NB4 (cell line): ENCODE measurements at regions not wholly inside any gene's neighbourhood (a gene's known extent, or its start where the extent isn't known, plus 50 kb on each side); places are given as distances from the start of the nearest gene placed in this dataset.

ENCODE experiments used
- DNase-seq: peaks from one replicate; pipeline ENCODE4 v3.0.0; 2010; ENCODE audit warnings: low read depth
- H3K4me3 ChIP-seq: one replicate; pipeline ENCODE4 v1.5.1; 2011; ENCODE audit warnings: mild to moderate bottlenecking, low read depth, low read length, moderate library complexity
- CTCF ChIP-seq: IDR thresholded peaks from one replicate; pipeline ENCODE4 v1.5.1; 2012; ENCODE audit warnings: low read depth, low read length
- MYC ChIP-seq: IDR thresholded peaks from 2 replicates; pipeline ENCODE4 v1.6.1; 2011; ENCODE audit warnings: low read depth, low read length
- POLR2A ChIP-seq: IDR thresholded peaks from 2 replicates; pipeline ENCODE4 v1.6.1; 2011; ENCODE audit warnings: mild to moderate bottlenecking; ENCODE audit not compliant: insufficient read length; ENCODE audit errors: extremely low read depth
- TF ChIP-seq, protein P1 (sequence below): IDR thresholded peaks from 2 replicates; pipeline ENCODE4 v1.6.1; 2011; ENCODE audit warnings: low read depth, low read length

- TF ChIP-seq CTCF = no peak
- TF ChIP-seq, protein P1, sequence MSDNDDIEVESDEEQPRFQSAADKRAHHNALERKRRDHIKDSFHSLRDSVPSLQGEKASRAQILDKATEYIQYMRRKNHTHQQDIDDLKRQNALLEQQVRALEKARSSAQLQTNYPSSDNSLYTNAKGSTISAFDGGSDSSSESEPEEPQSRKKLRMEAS = no peak
- TF ChIP-seq POLR2A = no peak
- no peak for TF ChIP-seq MYC
- no peak overlapping the region for H3K4me3 ChIP-seq
- DNase-seq = no peak
Observed at GRCh38 chr3:16834753-16835152, 50.0 kb upstream of the PLCL2 start.
